ENCODE measurements at regions not wholly inside any gene's neighbourhood (a gene's known extent, or its start where the extent isn't known, plus 50 kb on each side); places are given as distances from the start of the nearest gene placed in this dataset.

GRCh38 chr2:9105601-9106337 lies 100.8 kb upstream of the ASAP2 start:
- TF ChIP-seq POLR2A (IDR thresholded peaks at IDR 0.05; ENCODE audit: low read length) (no peak), GATA1 (IDR thresholded peaks at IDR 0.05; ENCODE audit: low read depth, low read length) (no peak)

Measured in erythroblast (primary cell).